ENCODE measurements at regions not wholly inside any gene's neighbourhood (a gene's known extent, or its start where the extent isn't known, plus 50 kb on each side); places are given as distances from the start of the nearest gene placed in this dataset.

DNA sequence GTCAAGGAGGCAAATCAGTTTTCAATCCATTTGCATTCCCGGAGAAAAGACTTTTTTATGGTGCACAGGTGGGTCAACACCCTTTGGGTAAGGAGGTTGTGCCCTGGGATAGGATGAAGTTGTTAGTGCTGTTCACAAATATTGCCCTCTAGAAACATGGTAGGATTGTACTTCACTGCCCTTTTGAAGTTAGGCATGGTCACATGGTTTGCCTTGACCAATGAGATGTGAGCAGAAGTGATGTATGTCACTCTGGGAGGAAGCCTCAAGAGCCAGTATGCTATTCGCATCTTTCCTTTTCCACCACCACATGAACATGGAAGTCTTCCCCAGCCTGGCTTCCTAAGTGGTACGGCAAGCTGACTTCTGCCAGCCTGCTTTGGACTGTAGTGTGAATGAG lies 182.7 kb downstream of the TMX1 start:
- DNase-seq (ENCODE audit: low spot score): no peak
- no peak for TF ChIP-seq CTCF (IDR thresholded peaks at IDR 0.05)
- no peak for ATAC-seq (ENCODE audit: low FRiP score)

GRCh38 chr14:51424041-51424440 lies 184.0 kb downstream of the TMX1 start:
- TF ChIP-seq CTCF (IDR thresholded peaks at IDR 0.05): no peak
- ATAC-seq (ENCODE audit: low FRiP score) (no peak), DNase-seq (ENCODE audit: low spot score) (no peak)

GRCh38 chr14:51424561-51425251 lies 184.7 kb downstream of the TMX1 start:
- no peak for DNase-seq (ENCODE audit: low spot score)

GRCh38 chr14:51428981-51429380 lies 188.9 kb downstream of the TMX1 start:
- ATAC-seq (ENCODE audit: low FRiP score) (no peak), DNase-seq (ENCODE audit: low spot score) (no peak)
- no peak for TF ChIP-seq CTCF (IDR thresholded peaks at IDR 0.05)

More at GRCh38 chr14:51424561-51425251, 184.7 kb downstream of the TMX1 start:
- TF ChIP-seq CTCF (IDR thresholded peaks at IDR 0.05): no peak
- ATAC-seq (ENCODE audit: low FRiP score): no peak

- DNase-seq (ENCODE audit: low spot score): no peak
- no peak for TF ChIP-seq CTCF (IDR thresholded peaks at IDR 0.05)
- no peak for ATAC-seq (ENCODE audit: low FRiP score)
Observed at GRCh38 chr14:51430079-51430478, 190.0 kb downstream of the TMX1 start.

DNA sequence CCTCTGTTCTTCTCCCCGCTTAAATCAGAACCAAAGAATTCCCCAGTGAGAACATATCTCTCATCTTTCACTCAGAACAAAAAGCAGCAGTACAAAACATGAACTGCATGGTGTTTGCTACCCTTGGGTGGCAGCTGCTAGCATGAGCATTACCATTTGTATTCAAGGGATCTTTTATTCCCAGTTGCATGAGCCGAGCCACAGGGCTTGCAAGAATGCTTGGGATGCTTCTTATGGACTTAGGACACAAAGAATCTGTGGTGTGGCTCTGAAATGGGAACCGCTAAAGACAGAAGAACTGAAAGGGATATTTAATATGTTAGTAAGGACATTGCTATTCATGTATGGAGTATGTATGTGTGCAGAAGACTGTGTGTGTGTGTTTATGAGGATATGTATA lies 190.6 kb downstream of the TMX1 start:
- ATAC-seq (ENCODE audit: low FRiP score) (no peak), DNase-seq (ENCODE audit: low spot score) (no peak)
- TF ChIP-seq CTCF (IDR thresholded peaks at IDR 0.05): no peak

GRCh38 chr14:51431033-51431709 lies 191.1 kb downstream of the TMX1 start:
- DNase-seq (ENCODE audit: low spot score): no peak
- no peak for ATAC-seq (ENCODE audit: low FRiP score)
- no peak for TF ChIP-seq CTCF (IDR thresholded peaks at IDR 0.05)

Data from omental fat pad (tissue), 3 donors.